Activated CD4-positive, alpha-beta T cell treated with anti-CD3 and anti-CD28 coated beads for 24 hours (primary cell): ENCODE measurements at regions not wholly inside any gene's neighbourhood (a gene's known extent, or its start where the extent isn't known, plus 50 kb on each side); places are given as distances from the start of the nearest gene placed in this dataset.

Experiments
- DNase-seq, 2 donors: peaks; one replicate each; pipeline ENCODE4 v3.0.0-alpha.2; 2020; ENCODE audit warnings: low read depth in 2 of 2

GRCh38 chr2:136185981-136186776 lies 68.2 kb upstream of the CXCR4 start:
- DNase-seq: no peak

- no peak for DNase-seq
These were observed 65.1 kb upstream of the CXCR4 start for GRCh38 chr2:136183097-136183496.

GRCh38 chr2:136182315-136182714 lies 64.4 kb upstream of the CXCR4 start:
- DNase-seq: no peak

GRCh38 chr2:136179602-136179975 lies 61.6 kb upstream of the CXCR4 start:
- no peak for DNase-seq

GRCh38 chr2:136178941-136179601 lies 61.1 kb upstream of the CXCR4 start:
- no peak for DNase-seq

- DNase-seq: no peak
These were observed 57.9 kb upstream of the CXCR4 start for GRCh38 chr2:136175868-136176267.

GRCh38 chr2:136175466-136175865 lies 57.5 kb upstream of the CXCR4 start:
- DNase-seq: no peak

GRCh38 chr2:136173126-136173525 lies 55.2 kb upstream of the CXCR4 start:
- DNase-seq: no peak

- DNase-seq: no peak
These were observed 53.3 kb upstream of the CXCR4 start for GRCh38 chr2:136171223-136171622.

- DNase-seq: no peak
These were observed 50.8 kb upstream of the CXCR4 start for GRCh38 chr2:136168720-136169119.

GRCh38 chr2:136167721-136168475 lies 49.9 kb upstream of the CXCR4 start:
- DNase-seq: no peak
